ENCODE measurements at regions not wholly inside any gene's neighbourhood (a gene's known extent, or its start where the extent isn't known, plus 50 kb on each side); places are given as distances from the start of the nearest gene placed in this dataset.

DNA sequence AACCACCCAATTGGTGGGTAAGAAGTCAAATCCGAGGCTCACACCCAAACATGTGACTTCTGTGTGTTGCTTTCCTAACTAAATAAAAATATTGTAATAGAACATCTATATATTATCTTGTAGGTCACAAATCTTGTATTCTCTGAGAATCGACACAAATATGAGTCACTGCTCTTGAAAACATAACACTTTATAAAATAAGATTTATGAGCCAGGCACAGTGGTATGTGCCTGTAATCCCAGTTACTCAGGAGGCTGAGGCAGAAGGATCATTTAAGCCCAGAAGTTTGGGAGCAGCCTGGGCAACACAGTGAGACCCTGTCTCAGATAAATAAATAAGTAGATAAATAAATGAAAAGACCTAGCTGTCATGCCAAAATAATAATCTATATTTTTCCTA, 624.1 kb downstream of the ANXA1 start:
- H3K27me3 ChIP-seq: no peaks in the 10 kb centered on the region
- no peaks in the 10 kb centered on the region for H3K9me3 ChIP-seq
- no peaks in the 10 kb centered on the region for H3K36me3 ChIP-seq
- WGBS, 4 donors: 60 to 78% (median 74%) methylated on average over 2 of the region's 2 CpGs
- ATAC-seq (no peak), DNase-seq (no peak)
- H3K27ac ChIP-seq: no peak overlapping the region
- TF ChIP-seq POLR2A (IDR thresholded peaks at IDR 0.05): no peak
- no peak for TF ChIP-seq CTCF (IDR thresholded peaks at IDR 0.05)
- intact Hi-C loops (cut with DNase I): no loop called here
- H3K4me3 ChIP-seq: no peak overlapping the region
- no peaks in the 10 kb centered on the region for H3K4me1 ChIP-seq

DNA sequence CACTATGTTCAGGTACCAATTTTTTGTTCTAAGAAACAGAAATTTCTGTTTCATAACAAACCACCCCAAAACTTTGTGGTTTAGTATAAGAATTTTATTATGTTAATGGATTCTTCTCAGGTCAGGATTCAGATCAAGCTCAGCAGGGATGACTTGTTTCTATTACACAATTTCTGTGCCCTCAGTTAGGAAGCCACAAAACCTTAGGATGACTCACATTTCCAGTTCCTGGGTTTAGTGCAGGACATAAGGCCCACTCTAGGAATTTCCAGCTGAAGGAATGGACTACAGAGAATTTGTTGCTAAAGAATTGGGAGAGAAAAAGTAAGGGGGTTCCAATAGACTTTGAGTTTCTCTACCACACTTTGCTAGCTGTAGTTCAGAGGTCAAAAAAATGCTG, 629.3 kb downstream of the ANXA1 start:
- Histone ChIP-seq H3K36me3 (no peaks in the 10 kb centered on the region), H3K27ac (no peak overlapping the region), H3K27me3 (no peaks in the 10 kb centered on the region), H3K4me3 (no peak overlapping the region), H3K9me3 (peaks cover 0 to 10% (median 0%) of the 10 kb centered on the region in 12 donors), H3K4me1 (no peaks in the 10 kb centered on the region)
- TF ChIP-seq CTCF (IDR thresholded peaks at IDR 0.05) (no peak), POLR2A (IDR thresholded peaks at IDR 0.05) (no peak)
- DNase-seq (no peak), ATAC-seq (no peak)
- intact Hi-C loops (cut with DNase I): loop anchor here in 1 of 10 donors (5.0 kb wide), 1 partner anchor 119 kb away; no protein-coding TSS in a partner anchor

GRCh38 chr9:73782166-73782565, 630.5 kb downstream of the ANXA1 start:
- no peaks in the 10 kb centered on the region for H3K4me1 ChIP-seq
- TF ChIP-seq CTCF (IDR thresholded peaks at IDR 0.05): no peak
- TF ChIP-seq POLR2A (IDR thresholded peaks at IDR 0.05): no peak
- no peaks in the 10 kb centered on the region for H3K27me3 ChIP-seq
- intact Hi-C loops (cut with DNase I): loop anchor here in 1 of 10 donors (5.0 kb wide), 1 partner anchor 120 kb away; no protein-coding TSS in a partner anchor
- ATAC-seq: no peak
- no peak for DNase-seq
- H3K4me3 ChIP-seq: no peak overlapping the region
- H3K27ac ChIP-seq: no peak overlapping the region
- H3K9me3 ChIP-seq: peaks cover 0 to 13% (median 0%) of the 10 kb centered on the region in 12 donors
- 47 to 61% (median 51%) methylated on average over 3 of the region's 3 CpGs for WGBS, 4 donors
- H3K36me3 ChIP-seq: no peaks in the 10 kb centered on the region

- DNase-seq (no peak), ATAC-seq (no peak)
- H3K27me3 ChIP-seq: no peaks in the 10 kb centered on the region
- H3K36me3 ChIP-seq: no peaks in the 10 kb centered on the region
- peaks cover 0 to 4% (median 0%) of the 10 kb centered on the region in 12 donors for H3K9me3 ChIP-seq
- H3K4me3 ChIP-seq: no peak overlapping the region
- H3K27ac ChIP-seq: no peak overlapping the region
- intact Hi-C loops (cut with DNase I): no loop called here
- TF ChIP-seq POLR2A (IDR thresholded peaks at IDR 0.05) (no peak), CTCF (IDR thresholded peaks at IDR 0.05) (no peak)
- no peaks in the 10 kb centered on the region for H3K4me1 ChIP-seq
Measured at GRCh38 chr9:73799446-73799845, 647.8 kb downstream of the ANXA1 start.

Data from heart left ventricle (tissue), 16 donors.